Parathyroid adenoma (tissue), 2 donors: ENCODE measurements at regions not wholly inside any gene's neighbourhood (a gene's known extent, or its start where the extent isn't known, plus 50 kb on each side); places are given as distances from the start of the nearest gene placed in this dataset.

Experiments used
- H2AFZ ChIP-seq: fragments of 300-600 bp; sonication (generic); one replicate; pipeline ENCODE4 v1.7.0; 2017; ENCODE audit warnings: antibody characterized with exemption, mild to moderate bottlenecking
- H3K27ac ChIP-seq: fragments of 300-600 bp; sonication (generic); one replicate; pipeline ENCODE4 v1.7.0; 2017
- H3K27me3 ChIP-seq: fragments of 300-600 bp; sonication (generic); one replicate; pipeline ENCODE4 v1.7.0; 2017; ENCODE audit warnings: low read length; ENCODE audit not compliant: control insufficient read depth, insufficient read depth
- H3K36me3 ChIP-seq: fragments of 300-600 bp; sonication (generic); one replicate; pipeline ENCODE4 v1.7.0; 2017; ENCODE audit warnings: low read length; ENCODE audit not compliant: control insufficient read depth, insufficient read depth
- H3K4me1 ChIP-seq: fragments of 300-600 bp; sonication (generic); one replicate; pipeline ENCODE4 v1.7.0; 2017; ENCODE audit warnings: control low read depth
- H3K4me2 ChIP-seq: fragments of 300-600 bp; sonication (generic); one replicate; pipeline ENCODE4 v1.7.0; 2017; ENCODE audit warnings: low read length
- H3K4me3 ChIP-seq: fragments of 300-600 bp; sonication (generic); one replicate; pipeline ENCODE4 v1.7.0; 2017; ENCODE audit warnings: low read depth, low read length
- H3K79me2 ChIP-seq: fragments of 300-600 bp; sonication (generic); one replicate; pipeline ENCODE4 v1.7.0; 2017; ENCODE audit warnings: control low read depth
- H3K9ac ChIP-seq: fragments of 300-600 bp; sonication (generic); one replicate; pipeline ENCODE4 v1.7.0; 2017; ENCODE audit warnings: mild to moderate bottlenecking
- H3K9me3 ChIP-seq: fragments of 300-600 bp; sonication (generic); one replicate; pipeline ENCODE4 v1.7.0; 2017; ENCODE audit warnings: low read length; ENCODE audit not compliant: control insufficient read depth
- CTCF ChIP-seq: fragments of 300-600 bp; sonication (generic); IDR thresholded peaks from one replicate; pipeline ENCODE4 v1.7.0; 2017; ENCODE audit warnings: antibody characterized with exemption, mild to moderate bottlenecking
- donor health status: primary hyperparathyroidism.

GRCh38 chr6:119609865-119610264 is 260.3 kb upstream of the MAN1A1 start:
- TF ChIP-seq CTCF, result no peak

GRCh38 chr6:119608994-119609393 is 259.4 kb upstream of the MAN1A1 start:
- Histone ChIP-seq H3K4me1 (no peaks in the 10 kb centered on the region), H3K27ac (no peak overlapping the region)
- TF ChIP-seq CTCF, result no peak

More at GRCh38 chr6:119609865-119610264, 260.3 kb upstream of the MAN1A1 start:
- H2AFZ ChIP-seq, result no peak overlapping the region
- H3K4me3 ChIP-seq, result no peak overlapping the region
- no peaks in the 10 kb centered on the region for H3K36me3 ChIP-seq
- H3K79me2 ChIP-seq, result no peaks in the 10 kb centered on the region
- H3K4me2 ChIP-seq, result no peak overlapping the region
- no peak overlapping the region for H3K9ac ChIP-seq
- H3K9me3 ChIP-seq, result no peaks in the 10 kb centered on the region
- H3K27ac ChIP-seq, result no peak overlapping the region
- no peaks in the 10 kb centered on the region for H3K27me3 ChIP-seq
- no peaks in the 10 kb centered on the region for H3K4me1 ChIP-seq

GRCh38 chr6:119604124-119604523 is 254.6 kb upstream of the MAN1A1 start:
- no peaks in the 10 kb centered on the region for H3K27me3 ChIP-seq
- H3K9me3 ChIP-seq, result no peaks in the 10 kb centered on the region
- no peak for TF ChIP-seq CTCF
- no peak overlapping the region for H3K4me3 ChIP-seq
- no peak overlapping the region for H3K9ac ChIP-seq
- H3K36me3 ChIP-seq, result no peaks in the 10 kb centered on the region
- H3K4me1 ChIP-seq, result no peaks in the 10 kb centered on the region
- no peaks in the 10 kb centered on the region for H3K79me2 ChIP-seq
- H3K4me2 ChIP-seq, result no peak overlapping the region
- no peak overlapping the region for H2AFZ ChIP-seq
- H3K27ac ChIP-seq, result no peak overlapping the region

More at GRCh38 chr6:119608994-119609393, 259.4 kb upstream of the MAN1A1 start:
- Histone ChIP-seq H3K36me3 (no peaks in the 10 kb centered on the region), H3K4me2 (no peak overlapping the region), H2AFZ (no peak overlapping the region), H3K9me3 (no peaks in the 10 kb centered on the region), H3K9ac (no peak overlapping the region), H3K27me3 (no peaks in the 10 kb centered on the region), H3K79me2 (no peaks in the 10 kb centered on the region), H3K4me3 (no peak overlapping the region)

GRCh38 chr6:119603501-119603900 is 253.9 kb upstream of the MAN1A1 start:
- Histone ChIP-seq H3K79me2 (no peaks in the 10 kb centered on the region), H3K4me3 (no peak overlapping the region), H3K27ac (no peak overlapping the region)

More at GRCh38 chr6:119603501-119603900, 253.9 kb upstream of the MAN1A1 start:
- Histone ChIP-seq H3K36me3 (no peaks in the 10 kb centered on the region), H3K4me2 (no peak overlapping the region), H3K27me3 (no peaks in the 10 kb centered on the region), H3K9me3 (no peaks in the 10 kb centered on the region), H3K4me1 (no peaks in the 10 kb centered on the region), H3K9ac (no peak overlapping the region), H2AFZ (no peak overlapping the region)
- TF ChIP-seq CTCF, result no peak
